Stimulated activated CD4-positive, alpha-beta T cell treated with anti-CD3 and anti-CD28 coated beads, Interleukin-4, amount 100 ng/mL, for 4 hours (primary cell): ENCODE measurements at regions not wholly inside any gene's neighbourhood (a gene's known extent, or its start where the extent isn't known, plus 50 kb on each side); places are given as distances from the start of the nearest gene placed in this dataset.

Experiments used
- DNase-seq, 2 experiments: peaks; one replicate each; pipeline ENCODE4 v3.0.0-alpha.2; 2020

- no peak for DNase-seq
These were observed 86.5 kb upstream of the PFN2 start for GRCh38 chr3:150057227-150057626.

- no peak for DNase-seq
These were observed 84.6 kb upstream of the PFN2 start for GRCh38 chr3:150055332-150055731.

GRCh38 chr3:150054635-150055034, 83.9 kb upstream of the PFN2 start:
- DNase-seq, result no peak

GRCh38 chr3:150050510-150050909, 79.8 kb upstream of the PFN2 start:
- no peak for DNase-seq

GRCh38 chr3:150049317-150049716, 78.6 kb upstream of the PFN2 start:
- no peak for DNase-seq

- no peak for DNase-seq
These were observed 71.2 kb upstream of the PFN2 start for GRCh38 chr3:150041877-150042276.

- no peak for DNase-seq
These were observed 69.4 kb upstream of the PFN2 start for GRCh38 chr3:150040097-150040496.

- no peak for DNase-seq
These were observed 68.1 kb upstream of the PFN2 start for GRCh38 chr3:150038830-150039229.

- DNase-seq, result no peak
These were observed 66.1 kb upstream of the PFN2 start for GRCh38 chr3:150036780-150037179.

- DNase-seq, result no peak
These were observed 65.4 kb upstream of the PFN2 start for GRCh38 chr3:150035910-150036612.

GRCh38 chr3:150035301-150035779, 64.6 kb upstream of the PFN2 start:
- DNase-seq, result no peak

GRCh38 chr3:150033721-150034120, 63.0 kb upstream of the PFN2 start:
- DNase-seq, result no peak

- DNase-seq, result no peak
These were observed 60.1 kb upstream of the PFN2 start for GRCh38 chr3:150030841-150031240.

- no peak for DNase-seq
These were observed 52.5 kb upstream of the PFN2 start for GRCh38 chr3:150023239-150023636.

- no peak for DNase-seq
These were observed 51.9 kb upstream of the PFN2 start for GRCh38 chr3:150022381-150023238.

- no peak for DNase-seq
These were observed 49.8 kb upstream of the PFN2 start for GRCh38 chr3:150020527-150020926.
